Breast epithelium (tissue), 4 donors: ENCODE measurements at regions not wholly inside any gene's neighbourhood (a gene's known extent, or its start where the extent isn't known, plus 50 kb on each side); places are given as distances from the start of the nearest gene placed in this dataset.

Source experiments
- DNase-seq, 2 donors: peaks; one replicate each; pipeline ENCODE4 v3.0.0-alpha.2; 2019; ENCODE audit warnings: low spot score in 2 of 2
- H3K27ac ChIP-seq, 2 donors: fragments of 200-600 bp; sonication (generic) in 1 of 2; one replicate each; pipeline ENCODE4 v1.5.1; 2016 to 2019; ENCODE audit warnings: mild to moderate bottlenecking in 1 of 2
- H3K27me3 ChIP-seq, 2 donors: fragments of 200-600 bp; sonication (generic) in 1 of 2; one replicate each; pipeline versions ENCODE4 v1.5.1 to v1.6.0; 2017 to 2019; ENCODE audit warnings: control low read depth in 1 of 2, mild to moderate bottlenecking in 1 of 2
- H3K36me3 ChIP-seq: fragments of 200-600 bp; one replicate; pipeline ENCODE4 v1.5.1; 2019
- H3K4me1 ChIP-seq, 2 donors: fragments of 200-600 bp; sonication (generic); one replicate each; pipeline ENCODE4 v1.5.1; 2016 to 2019; ENCODE audit warnings: control low read depth in 1 of 2
- H3K4me3 ChIP-seq, 3 donors: fragments of 200-600 bp; sonication (generic); 1 replicate in 2 of 3; 2 replicates in 1 of 3; pipeline ENCODE4 v1.5.1; 2016 to 2019; ENCODE audit warnings: mild to moderate bottlenecking in 3 of 3, moderate library complexity in 2 of 3
- H3K9me3 ChIP-seq, 2 donors: fragments of 200-600 bp; sonication (generic) in 1 of 2; one replicate each; pipeline ENCODE4 v1.5.1; 2016 to 2019; ENCODE audit warnings: control low read depth in 1 of 2
- CTCF ChIP-seq, 3 donors: fragments of 450-650 bp; IDR thresholded peaks; one replicate each; pipeline ENCODE4 v1.5.1; 2016 to 2017; ENCODE audit warnings: antibody characterized with exemption in 3 of 3, mild to moderate bottlenecking in 3 of 3, moderate library complexity in 3 of 3
- POLR2A ChIP-seq: fragments of 450-650 bp; IDR thresholded peaks from one replicate; pipeline ENCODE4 v1.6.1; 2016; ENCODE audit warnings: antibody characterized with exemption, mild to moderate bottlenecking, moderate library complexity
- POLR2AphosphoS5 ChIP-seq, 3 donors: sonication (generic); formaldehyde crosslinking; IDR thresholded peaks; one replicate each; pipeline ENCODE4 v1.6.1; 2017; ENCODE audit warnings: antibody characterized with exemption in 3 of 3
- intact Hi-C: fragments of 100-400 bp; cut with DNase I; formaldehyde crosslinking; loops from one replicate; pipeline ENCODE4 v1.15.1; 2023; ENCODE audit warnings: low total_unique reads

DNA sequence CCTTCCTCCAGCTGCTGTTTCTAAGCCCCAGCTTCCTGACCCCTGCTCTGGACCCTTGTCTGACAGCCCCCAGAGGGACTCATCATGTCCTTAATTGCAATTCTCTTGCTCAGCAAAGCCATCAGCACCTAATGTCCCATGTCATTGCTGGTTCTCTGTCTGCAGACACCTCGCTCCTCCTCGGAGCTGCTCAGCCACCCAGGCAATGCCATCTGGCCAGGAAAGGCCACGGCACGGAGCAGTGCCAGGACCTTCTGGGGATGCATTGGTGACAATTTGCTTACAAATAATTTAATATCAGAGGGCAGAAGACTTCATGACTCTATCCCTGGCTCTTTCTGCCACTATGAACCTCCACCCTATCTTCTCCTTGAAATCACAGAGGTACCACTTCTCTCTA lies 107.0 kb upstream of the THY1 start:
- no peaks in the 10 kb centered on the region for H3K9me3 ChIP-seq
- peak in 1 of 2 donors; percentile 2 for DNase-seq
- H3K4me1 ChIP-seq, result no peaks in the 10 kb centered on the region
- intact Hi-C loops, result no loop called here
- no peak overlapping the region for H3K27ac ChIP-seq
- no peaks in the 10 kb centered on the region for H3K36me3 ChIP-seq
- no peak overlapping the region for H3K4me3 ChIP-seq
- H3K27me3 ChIP-seq, result no peaks in the 10 kb centered on the region
- no peak for TF ChIP-seq POLR2A
- TF ChIP-seq POLR2AphosphoS5 (IDR thresholded peaks at IDR 0.05), result no peak
- TF ChIP-seq CTCF (IDR thresholded peaks at IDR 0.05), result no peak

GRCh38 chr11:119529063-119529845 lies 106.3 kb upstream of the THY1 start:
- peak in 1 of 2 donors; percentile 45 for DNase-seq
- TF ChIP-seq POLR2A (no peak), POLR2AphosphoS5 (IDR thresholded peaks at IDR 0.05) (no peak), CTCF (IDR thresholded peaks at IDR 0.05) (no peak)
- H3K27ac ChIP-seq, result no peak overlapping the region
- no peaks in the 10 kb centered on the region for H3K36me3 ChIP-seq
- intact Hi-C loops, result no loop called here
- H3K9me3 ChIP-seq, result no peaks in the 10 kb centered on the region
- no peaks in the 10 kb centered on the region for H3K27me3 ChIP-seq
- no peak overlapping the region for H3K4me3 ChIP-seq
- no peaks in the 10 kb centered on the region for H3K4me1 ChIP-seq

GRCh38 chr11:119525867-119526196 lies 102.9 kb upstream of the THY1 start:
- Histone ChIP-seq H3K27ac (no peak overlapping the region), H3K36me3 (no peaks in the 10 kb centered on the region), H3K4me3 (no peak overlapping the region), H3K4me1 (no peaks in the 10 kb centered on the region), H3K27me3 (no peaks in the 10 kb centered on the region), H3K9me3 (no peaks in the 10 kb centered on the region)
- TF ChIP-seq POLR2A (no peak), CTCF (IDR thresholded peaks at IDR 0.05) (no peak), POLR2AphosphoS5 (IDR thresholded peaks at IDR 0.05) (no peak)
- intact Hi-C loops, result no loop called here
- DNase-seq, result no peak

DNA sequence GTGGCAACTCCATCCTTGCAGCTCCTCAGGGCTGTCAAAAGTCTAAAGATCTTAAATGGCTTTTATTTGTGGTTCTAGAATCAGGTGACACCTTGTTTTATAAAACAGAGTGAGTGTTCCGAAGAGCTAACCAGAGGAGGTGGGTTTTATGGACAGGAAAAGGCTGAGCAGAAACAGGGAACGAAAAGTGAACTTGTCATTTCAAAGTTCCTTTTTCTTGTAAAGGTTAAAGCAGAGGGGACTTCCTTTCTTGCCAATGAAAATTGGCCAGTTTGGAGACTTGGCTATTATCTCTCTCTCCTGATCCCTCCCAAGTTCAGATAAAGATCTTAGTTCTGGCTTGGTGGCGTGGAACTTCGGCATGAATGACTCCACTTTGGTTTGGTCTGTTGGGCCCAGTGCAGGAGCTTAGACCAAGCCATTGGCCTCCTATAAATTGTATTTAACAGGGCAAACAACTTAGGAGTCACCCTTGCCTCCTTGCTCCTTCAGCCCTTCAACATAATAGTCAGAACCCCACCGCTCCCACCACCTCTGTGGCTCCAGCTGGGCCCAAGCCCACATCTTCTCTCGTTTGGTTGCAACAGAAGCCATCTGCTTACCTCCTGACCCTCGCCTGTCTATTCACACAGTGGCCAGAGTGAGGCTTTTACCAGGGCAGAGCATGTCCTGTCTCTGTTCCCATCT lies 102.4 kb upstream of the THY1 start:
- DNase-seq, result no peak
- intact Hi-C loops, result no loop called here
- Histone ChIP-seq H3K9me3 (no peaks in the 10 kb centered on the region), H3K36me3 (no peaks in the 10 kb centered on the region), H3K4me1 (no peaks in the 10 kb centered on the region), H3K27me3 (no peaks in the 10 kb centered on the region), H3K4me3 (no peak overlapping the region), H3K27ac (no peak overlapping the region)
- no peak for TF ChIP-seq POLR2AphosphoS5 (IDR thresholded peaks at IDR 0.05)
- TF ChIP-seq CTCF (IDR thresholded peaks at IDR 0.05), result no peak
- TF ChIP-seq POLR2A, result no peak

- TF ChIP-seq POLR2AphosphoS5 (IDR thresholded peaks at IDR 0.05) (no peak), POLR2A (no peak), CTCF (IDR thresholded peaks at IDR 0.05) (no peak)
- no peaks in the 10 kb centered on the region for H3K36me3 ChIP-seq
- H3K27me3 ChIP-seq, result no peaks in the 10 kb centered on the region
- intact Hi-C loops, result no loop called here
- no peak overlapping the region for H3K4me3 ChIP-seq
- no peaks in the 10 kb centered on the region for H3K4me1 ChIP-seq
- H3K9me3 ChIP-seq, result no peaks in the 10 kb centered on the region
- DNase-seq, result no peak
- no peak overlapping the region for H3K27ac ChIP-seq
Measured at GRCh38 chr11:119523539-119524157, 100.7 kb upstream of the THY1 start.
